H1 (cell line): ENCODE measurements at regions not wholly inside any gene's neighbourhood (a gene's known extent, or its start where the extent isn't known, plus 50 kb on each side); places are given as distances from the start of the nearest gene placed in this dataset.

Experiments used
- CTCF ChIA-PET: fragments of 300-600 bp; sonication (Branson Sonifier 250); formaldehyde crosslinking; loops from one replicate; lab custom pipeline; 2021; ENCODE audit not compliant: partially characterized antibody; lab: Charles Lee
- POLR2A ChIA-PET: fragments of 300-600 bp; sonication (Branson Sonifier 250); formaldehyde crosslinking; loops from one replicate; lab custom pipeline; 2021; ENCODE audit warnings: inconsistent platforms; ENCODE audit not compliant: partially characterized antibody; lab: Charles Lee
- DNase-seq, 2 experiments: peaks; one replicate each; pipeline versions ENCODE4 v3.0.0 to v3.0.0-alpha.2; 2010 to 2022; ENCODE audit warnings: low spot score in 2 of 2, low read depth in 1 of 2, mixed read lengths in 1 of 2
- FAIRE-seq: peaks from 2 replicates; lab custom pipeline; 2011; peaks lifted over from hg19 to GRCh38; lab: Jason Lieb, UNC
- H2AFZ ChIP-seq: 2 replicates; pipeline ENCODE4 v1.8.1; 2012; ENCODE audit warnings: low read length, inconsistent platforms
- H2AK5ac ChIP-seq: 2 replicates; pipeline ENCODE4 v1.6.1; 2013; ENCODE audit warnings: low read depth, low read length
- H2BK120ac ChIP-seq: replicated peaks from 2 replicates; pipeline ENCODE3; 2013; ENCODE audit warnings: low read depth, low read length, inconsistent platforms
- H2BK12ac ChIP-seq: 2 replicates; pipeline ENCODE4 v1.6.1; 2013; ENCODE audit warnings: low read depth, low read length
- H2BK15ac ChIP-seq: 2 replicates; pipeline ENCODE4 v1.6.1; 2013; ENCODE audit warnings: low read length
- H2BK20ac ChIP-seq: 2 replicates; pipeline ENCODE4 v1.6.1; 2013; ENCODE audit warnings: low read length
- H2BK5ac ChIP-seq: 2 replicates; pipeline ENCODE4 v1.6.1; 2013; ENCODE audit warnings: low read depth, low read length
- H3K14ac ChIP-seq: 2 replicates; pipeline ENCODE4 v1.6.1; 2013; ENCODE audit warnings: inconsistent platforms; ENCODE audit not compliant: insufficient read length
- H3K18ac ChIP-seq: 2 replicates; pipeline ENCODE4 v1.6.1; 2013; ENCODE audit warnings: low read length; ENCODE audit errors: extremely low read depth
- H3K23ac ChIP-seq: 2 replicates; pipeline ENCODE4 v1.6.1; 2013; ENCODE audit warnings: inconsistent platforms; ENCODE audit not compliant: insufficient read length
- H3K23me2 ChIP-seq: 2 replicates; pipeline ENCODE4 v1.6.1; 2013; ENCODE audit warnings: low read depth, low read length
- H3K27ac ChIP-seq: 2 replicates; pipeline ENCODE4 v1.6.1; 2011; ENCODE audit warnings: low read depth, low read length, inconsistent platforms
- H3K27me3 ChIP-seq, 4 experiments: replicated peaks in 1 of 4; 1 replicate in 1 of 4; 2 replicates in 3 of 4; pipeline versions ENCODE4 v1.6.1 to v1.8.1; 2011 to 2013; ENCODE audit warnings: low read length in 3 of 4, mild to moderate bottlenecking in 3 of 4, inconsistent platforms in 2 of 4, mixed read lengths in 2 of 4, moderate library complexity in 1 of 4; ENCODE audit not compliant: control insufficient read depth in 3 of 4, insufficient read depth in 3 of 4; ENCODE audit errors: extremely low read depth in 1 of 4
- H3K36me3 ChIP-seq, 4 experiments: 2 replicates each; pipeline versions ENCODE4 v1.6.1 to v1.8.1; 2011 to 2013; ENCODE audit warnings: mild to moderate bottlenecking in 4 of 4, low read length in 3 of 4, moderate library complexity in 2 of 4, control low read depth in 1 of 4, inconsistent platforms in 1 of 4; ENCODE audit not compliant: insufficient read depth in 4 of 4, control insufficient read depth in 2 of 4
- H3K4ac ChIP-seq: replicated peaks from 2 replicates; pipeline ENCODE3; 2013; ENCODE audit warnings: low read length, low read depth, mixed read lengths, inconsistent platforms; ENCODE audit not compliant: insufficient read length
- H3K4me1 ChIP-seq, 4 experiments: replicated peaks in 1 of 4; 1 replicate in 1 of 4; 2 replicates in 3 of 4; pipeline versions ENCODE4 v1.6.1 to v1.8.1; 2011 to 2013; ENCODE audit warnings: low read length in 3 of 4, inconsistent platforms in 2 of 4, mixed read lengths in 1 of 4; ENCODE audit not compliant: insufficient read depth in 4 of 4, control insufficient read depth in 3 of 4
- H3K4me2 ChIP-seq, 2 experiments: 2 replicates each; pipeline versions ENCODE4 v1.6.1 to v1.8.1; 2011 to 2013; ENCODE audit warnings: low read depth in 2 of 2, low read length in 2 of 2, control low read depth in 1 of 2, inconsistent platforms in 1 of 2, mild to moderate bottlenecking in 1 of 2; ENCODE audit not compliant: insufficient read depth in 1 of 2
- H3K4me3 ChIP-seq, 4 experiments: fragments of 200-600, 300-600 bp in 1 of 4; sonication (generic), shearing (Covaris generic), sonication (Bioruptor Twin) in 1 of 4; 2 replicates each; pipeline versions ENCODE4 v1.5.1 to v1.8.1; 2011 to 2016; ENCODE audit warnings: low read length in 4 of 4, low read depth in 3 of 4, control low read depth in 2 of 4, inconsistent platforms in 2 of 4, mild to moderate bottlenecking in 2 of 4, mixed read lengths in 1 of 4, moderate library complexity in 1 of 4; ENCODE audit not compliant: insufficient read depth in 2 of 4; ENCODE audit errors: extremely low read depth in 1 of 4
- H3K56ac ChIP-seq: replicated peaks from 2 replicates; pipeline ENCODE3; 2013; ENCODE audit warnings: low read depth, mild to moderate bottlenecking, mixed read lengths, low read length, inconsistent platforms; ENCODE audit not compliant: insufficient read length
- H3K79me1 ChIP-seq: 2 replicates; pipeline ENCODE4 v1.6.1; 2013; ENCODE audit warnings: low read depth, low read length, control low read depth
- H3K79me2 ChIP-seq, 2 experiments: 2 replicates each; pipeline versions ENCODE4 v1.6.1 to v1.8.1; 2012 to 2013; ENCODE audit warnings: low read length in 2 of 2, mild to moderate bottlenecking in 2 of 2, inconsistent platforms in 1 of 2; ENCODE audit not compliant: insufficient read depth in 2 of 2, control insufficient read depth in 1 of 2
- H3K9ac ChIP-seq, 4 experiments: replicated peaks in 1 of 4; 1 replicate in 1 of 4; 2 replicates in 3 of 4; pipeline versions ENCODE4 v1.6.1 to v1.8.1; 2011 to 2013; ENCODE audit warnings: low read depth in 3 of 4, low read length in 3 of 4, control low read depth in 2 of 4, mild to moderate bottlenecking in 2 of 4, moderate library complexity in 2 of 4, inconsistent platforms in 1 of 4; ENCODE audit errors: extremely low read depth in 1 of 4
- H3K9me3 ChIP-seq, 2 experiments: 2 replicates each; pipeline versions ENCODE4 v1.6.1 to v1.8.1; 2012 to 2013; ENCODE audit warnings: mild to moderate bottlenecking in 2 of 2, moderate library complexity in 2 of 2, control low read depth in 1 of 2, inconsistent platforms in 1 of 2, low read depth in 1 of 2, low read length in 1 of 2, mixed read lengths in 1 of 2; ENCODE audit not compliant: insufficient read depth in 2 of 2
- H4K20me1 ChIP-seq, 2 experiments: replicated peaks in 1 of 2; 2 replicates each; pipeline versions ENCODE3 to v1.8.1; 2011 to 2013; ENCODE audit warnings: inconsistent platforms in 2 of 2, low read length in 2 of 2, mild to moderate bottlenecking in 1 of 2; ENCODE audit not compliant: insufficient read depth in 2 of 2, control insufficient read depth in 1 of 2
- H4K5ac ChIP-seq: 2 replicates; pipeline ENCODE4 v1.6.1; 2013; ENCODE audit warnings: low read length, low read depth, mixed read lengths, inconsistent platforms; ENCODE audit not compliant: insufficient read length
- H4K8ac ChIP-seq: 2 replicates; pipeline ENCODE4 v1.8.0; 2013; ENCODE audit warnings: mild to moderate bottlenecking, moderate library complexity, low read length, inconsistent platforms; ENCODE audit not compliant: insufficient read depth; ENCODE audit errors: extremely low read depth
- H4K91ac ChIP-seq: replicated peaks from 2 replicates; pipeline ENCODE3; 2013; ENCODE audit warnings: low read length, mixed read lengths, inconsistent platforms; ENCODE audit not compliant: insufficient read length
- ASH2L ChIP-seq: fragments of 200-600, 300-600 bp; sonication (generic); IDR thresholded peaks from one replicate; pipeline ENCODE4 v1.7.1; 2017; ENCODE audit warnings: low read length
- CBX8 ChIP-seq: fragments of 300-800, 300-1000 bp; sonication (generic); IDR thresholded peaks from 2 replicates; pipeline ENCODE4 v1.7.1; 2016; ENCODE audit warnings: low read depth, low read length, borderline replicate concordance
- EZH2 ChIP-seq: fragments of 200-600 bp; sonication (generic); IDR thresholded peaks from 2 replicates; pipeline ENCODE4 v1.7.1; 2012; ENCODE audit warnings: low read depth, mild to moderate bottlenecking, moderate library complexity, low read length, inconsistent platforms; ENCODE audit not compliant: severe bottlenecking
- GTF2F1 ChIP-seq: IDR thresholded peaks from 2 replicates; pipeline ENCODE4 v1.6.1; 2012; ENCODE audit warnings: low read depth, low read length, improper control_type of control experiment, borderline replicate concordance
- JUN ChIP-seq: IDR thresholded peaks from 2 replicates; pipeline ENCODE4 v1.6.1; 2011; ENCODE audit warnings: low read depth, mild to moderate bottlenecking, improper control_type of control experiment, low read length
- KDM1A ChIP-seq: fragments of 200-600, 300-600 bp; sonication (generic); IDR thresholded peaks from 2 replicates; pipeline ENCODE4 v1.7.1; 2016; ENCODE audit warnings: mild to moderate bottlenecking, low read length, borderline replicate concordance
- MAX ChIP-seq: IDR thresholded peaks from 2 replicates; pipeline ENCODE4 v1.6.1; 2012; ENCODE audit warnings: inconsistent platforms
- NRF1 ChIP-seq: IDR thresholded peaks from 2 replicates; pipeline ENCODE4 v1.6.1; 2011; ENCODE audit warnings: mild to moderate bottlenecking, low read depth, low read length, improper control_type of control experiment
- POLR2A ChIP-seq, 2 experiments: IDR thresholded peaks; 1 replicate in 1 of 2; 2 replicates in 1 of 2; pipeline ENCODE4 v1.6.1; 2011; ENCODE audit warnings: low read depth in 2 of 2, low read length in 2 of 2, mild to moderate bottlenecking in 2 of 2; ENCODE audit errors: control extremely low read depth in 1 of 2
- POLR2AphosphoS5 ChIP-seq: IDR thresholded peaks from 2 replicates; pipeline ENCODE4 v1.6.1; 2011; ENCODE audit warnings: low read depth, low read length
- SIN3A ChIP-seq, 2 experiments: IDR thresholded peaks in 1 of 2; conservative IDR thresholded peaks in 1 of 2; 2 replicates each; pipeline ENCODE4 v1.6.1; 2011 to 2012; ENCODE audit warnings: low read length in 2 of 2, improper control_type of control experiment in 1 of 2, low read depth in 1 of 2, mild to moderate bottlenecking in 1 of 2
- SRF ChIP-seq: IDR thresholded peaks from 2 replicates; pipeline ENCODE4 v1.6.1; 2011; ENCODE audit warnings: mild to moderate bottlenecking, low read depth, low read length, moderate library complexity

GRCh38 chrX:21207080-21207479 is 167.1 kb upstream of the CNKSR2 start:
- no peaks in the 10 kb centered on the region for H3K27me3 ChIP-seq

More at GRCh38 chrX:21207080-21207479, 167.1 kb upstream of the CNKSR2 start:
- POLR2A ChIA-PET, result no interaction called here
- H3K36me3 ChIP-seq, result no peaks in the 10 kb centered on the region
- H3K27ac ChIP-seq, result no peak overlapping the region
- no peaks in the 10 kb centered on the region for H3K79me2 ChIP-seq
- no peak overlapping the region for H4K8ac ChIP-seq
- no peak for DNase-seq
- H3K9ac ChIP-seq, result no peak overlapping the region
- FAIRE-seq, result no peak
- no peak overlapping the region for H2BK15ac ChIP-seq
- H3K4ac ChIP-seq, result no peak overlapping the region
- no peak overlapping the region for H3K56ac ChIP-seq
- no peak overlapping the region for H3K23ac ChIP-seq
- no peak overlapping the region for H4K91ac ChIP-seq
- no peak overlapping the region for H2BK12ac ChIP-seq
- no peak overlapping the region for H3K4me3 ChIP-seq
- H3K23me2 ChIP-seq, result no peaks in the 10 kb centered on the region
- TF ChIP-seq MAX (no peak), JUN (no peak), CBX8 (no peak), EZH2 (no peak), KDM1A (no peak), NRF1 (no peak), SRF (no peak), SIN3A (conservative IDR thresholded peaks at IDR 0.05 in 1 of 2, IDR thresholded peaks at IDR 0.05 in 1 of 2; ENCODE audit: low read depth in 1 of 2, low read length in 2 of 2) (no peak), ASH2L (no peak), GTF2F1 (no peak), POLR2AphosphoS5 (no peak), POLR2A (IDR thresholded peaks at IDR 0.05; ENCODE audit: control extremely low read depth in 1 of 2, low read depth in 2 of 2, low read length in 2 of 2) (no peak)
- TF ChIP-seq, all 59 proteins: peak for 0
- H3K9me3 ChIP-seq, result no peaks in the 10 kb centered on the region; a peak in 1 of 4 replicates
- H2BK5ac ChIP-seq, result no peak overlapping the region
- H2AFZ ChIP-seq, result no peak overlapping the region
- no peak overlapping the region for H3K18ac ChIP-seq
- CTCF ChIA-PET, result no interaction called here
- no peak overlapping the region for H2BK20ac ChIP-seq
- no peak overlapping the region for H2AK5ac ChIP-seq
- H3K79me1 ChIP-seq, result no peaks in the 10 kb centered on the region
- H4K5ac ChIP-seq, result no peak overlapping the region
- no peaks in the 10 kb centered on the region for H3K4me1 ChIP-seq
- no peak overlapping the region for H3K4me2 ChIP-seq
- H2BK120ac ChIP-seq, result no peak overlapping the region
- H4K20me1 ChIP-seq, result no peaks in the 10 kb centered on the region
- H3K14ac ChIP-seq, result no peak overlapping the region
